Stimulated activated CD4-positive, alpha-beta T cell treated with anti-CD3 and anti-CD28 coated beads, Interleukin-1b, Interleukin-23, amount 100 ng/mL, for 4 hours (primary cell): ENCODE measurements at regions not wholly inside any gene's neighbourhood (a gene's known extent, or its start where the extent isn't known, plus 50 kb on each side); places are given as distances from the start of the nearest gene placed in this dataset.
"Not testable (repeated sequence)": the region's sequence is repeated elsewhere in the genome, so short reads cannot be mapped to it uniquely, and the experiment has no call there.

ENCODE experiments used
- DNase-seq, 2 donors: peaks; one replicate each; pipeline ENCODE4 v3.0.0-alpha.2; 2020; ENCODE audit warnings: low read depth in 2 of 2

GRCh38 chr10:45056806-45057205 lies 56.1 kb downstream of the ZNF22 start:
- DNase-seq = not testable (repeated sequence)

DNA sequence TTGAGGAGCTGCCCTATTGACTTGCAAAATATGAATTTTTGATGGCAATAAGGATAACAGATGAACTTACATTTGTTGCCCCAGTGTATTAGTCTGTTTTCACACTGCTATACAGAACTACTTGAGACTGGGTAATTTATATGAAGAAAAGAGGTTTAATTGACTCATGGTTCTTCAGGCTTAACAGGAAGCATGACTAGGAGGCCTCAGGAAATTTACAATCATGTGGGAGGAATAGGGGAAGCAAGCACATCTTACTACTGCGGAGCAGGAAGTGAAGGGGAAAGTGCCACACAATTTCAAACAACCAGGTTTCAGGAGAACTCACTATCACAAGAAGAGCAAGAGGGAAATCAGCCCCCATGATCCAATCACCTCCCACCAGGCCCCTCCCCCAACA lies 57.9 kb downstream of the ZNF22 start:
- DNase-seq = no peak

DNA sequence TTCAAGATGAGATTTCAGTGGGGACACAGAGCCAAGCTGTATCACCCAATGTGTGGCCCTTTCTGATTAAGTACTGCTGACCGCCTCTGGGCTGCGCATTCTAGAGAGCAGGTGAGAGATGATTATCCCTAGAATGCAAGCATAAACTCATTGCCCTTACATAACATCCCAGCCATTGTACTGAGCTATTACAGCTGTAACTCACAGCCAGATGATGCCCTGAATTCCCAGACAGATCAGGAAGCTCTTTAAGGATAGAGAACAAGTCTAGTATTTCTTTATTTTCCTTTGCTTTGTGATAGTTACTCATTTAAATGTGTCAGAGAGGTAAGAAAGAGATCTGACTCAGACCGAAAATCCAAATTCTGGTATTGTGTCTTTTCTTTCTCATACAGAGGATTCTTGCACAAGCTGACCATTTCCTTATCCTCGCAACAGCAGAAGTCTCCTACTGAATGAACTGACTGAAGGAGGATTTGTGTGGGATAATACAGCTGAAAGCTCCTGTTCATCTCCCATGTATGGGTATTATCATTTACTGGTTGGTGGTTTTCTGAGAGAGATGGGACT lies 58.4 kb downstream of the ZNF22 start:
- DNase-seq = no peak

GRCh38 chr10:45059632-45060031 lies 58.9 kb downstream of the ZNF22 start:
- DNase-seq = no peak

GRCh38 chr10:45061982-45062381 lies 61.3 kb downstream of the ZNF22 start:
- DNase-seq = no peak

DNA sequence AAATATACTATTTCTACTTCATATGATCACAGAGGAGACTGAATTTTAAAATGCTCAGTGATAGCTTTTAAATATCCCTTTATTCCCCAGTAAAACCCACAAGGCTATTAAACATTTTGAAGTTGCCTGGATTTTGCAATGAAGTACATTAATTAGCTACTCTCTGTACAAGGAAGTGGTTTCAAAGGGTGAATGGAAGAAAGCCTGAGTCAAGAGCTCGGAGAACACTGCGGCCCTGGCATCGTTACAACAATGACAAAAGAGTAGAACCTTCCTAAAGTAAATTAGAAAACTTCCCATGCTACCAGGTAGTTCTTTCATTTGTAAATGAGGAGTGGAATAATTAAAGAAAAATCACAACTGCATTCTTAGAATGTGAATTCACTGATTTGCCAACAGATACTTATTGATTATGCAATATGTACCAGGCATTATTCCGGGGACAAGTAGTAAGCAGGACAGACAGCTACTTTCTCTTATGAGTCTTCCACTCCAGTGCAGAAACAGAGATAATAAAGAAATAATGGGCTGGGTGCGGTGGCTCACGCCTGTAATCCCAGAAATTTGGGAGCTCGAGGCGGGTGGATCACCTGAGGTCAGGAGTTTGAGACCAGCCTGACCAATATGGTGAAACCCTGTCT lies 63.0 kb downstream of the ZNF22 start:
- DNase-seq = no peak

GRCh38 chr10:45064998-45065397 lies 64.3 kb downstream of the ZNF22 start:
- DNase-seq = no peak

GRCh38 chr10:45071043-45071813 lies 70.5 kb downstream of the ZNF22 start:
- DNase-seq = no peak

DNA sequence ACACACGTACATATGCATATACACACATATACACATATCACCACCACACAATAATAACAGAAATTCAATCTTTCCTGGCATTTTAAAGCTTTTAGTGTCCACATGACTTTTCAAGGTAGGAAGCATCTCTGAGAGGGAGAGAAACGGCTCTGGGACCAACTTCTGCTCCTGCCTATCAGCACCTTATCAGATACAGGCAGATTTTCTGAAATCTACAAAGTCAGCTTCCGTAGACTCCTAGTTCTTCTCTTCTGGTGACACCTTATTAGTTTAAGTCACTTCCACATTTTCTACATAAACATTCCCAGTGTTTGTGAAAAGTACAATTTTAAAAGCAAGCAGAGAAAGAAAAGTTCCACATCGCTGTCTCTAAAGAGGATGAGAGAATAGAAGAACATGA lies 74.5 kb downstream of the ZNF22 start:
- no peak for DNase-seq

GRCh38 chr10:45075826-45076380 lies 75.2 kb downstream of the ZNF22 start:
- no peak for DNase-seq

GRCh38 chr10:45076891-45077290 lies 76.2 kb downstream of the ZNF22 start:
- no peak for DNase-seq

GRCh38 chr10:45080331-45080730 lies 79.6 kb downstream of the ZNF22 start:
- DNase-seq = no peak

- DNase-seq = no peak
Observed at GRCh38 chr10:45082176-45082575, 81.5 kb downstream of the ZNF22 start.

- no peak for DNase-seq
Observed at GRCh38 chr10:45091968-45092367, 91.2 kb downstream of the ZNF22 start.

DNA sequence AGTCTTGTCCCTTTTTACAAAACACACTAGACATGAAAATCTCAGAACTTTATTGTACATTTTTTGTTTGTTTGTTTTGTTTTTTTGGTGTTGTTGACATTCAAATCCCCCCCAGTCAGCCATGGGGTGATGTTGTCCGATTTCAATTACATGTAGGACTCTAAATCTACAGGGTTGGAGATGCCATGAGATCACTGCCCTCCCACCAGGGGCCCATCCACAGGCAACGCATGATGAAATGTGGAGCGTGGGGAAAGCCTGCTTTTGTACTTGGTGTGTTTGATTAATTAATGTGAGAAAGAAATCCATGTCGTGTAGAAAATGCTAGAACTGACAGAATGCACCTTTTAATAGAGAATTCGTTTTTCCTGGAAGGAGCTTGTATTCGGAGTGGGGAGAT lies 93.2 kb downstream of the ZNF22 start:
- DNase-seq = no peak

- no peak for DNase-seq
Observed at GRCh38 chr10:45095286-45095685, 94.6 kb downstream of the ZNF22 start.

DNA sequence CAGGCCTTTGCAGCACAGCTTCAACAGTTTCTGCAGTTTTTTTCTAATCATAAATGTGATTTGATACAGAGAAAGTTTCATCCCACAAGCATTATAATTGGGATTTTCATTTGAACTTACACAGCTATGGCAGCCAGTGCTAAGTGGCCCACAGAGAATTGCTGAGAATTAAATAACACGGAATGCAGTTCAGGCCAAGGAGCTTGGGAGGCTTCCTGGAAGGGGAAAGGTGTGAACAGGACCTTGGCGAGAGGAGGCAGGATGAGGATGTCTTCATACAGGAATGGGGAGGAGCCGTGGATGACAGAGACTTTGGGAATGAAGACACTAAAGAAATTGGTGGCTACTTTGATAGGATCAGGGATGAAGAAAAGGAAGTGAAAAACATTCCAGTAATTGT lies 95.3 kb downstream of the ZNF22 start:
- no peak for DNase-seq

DNA sequence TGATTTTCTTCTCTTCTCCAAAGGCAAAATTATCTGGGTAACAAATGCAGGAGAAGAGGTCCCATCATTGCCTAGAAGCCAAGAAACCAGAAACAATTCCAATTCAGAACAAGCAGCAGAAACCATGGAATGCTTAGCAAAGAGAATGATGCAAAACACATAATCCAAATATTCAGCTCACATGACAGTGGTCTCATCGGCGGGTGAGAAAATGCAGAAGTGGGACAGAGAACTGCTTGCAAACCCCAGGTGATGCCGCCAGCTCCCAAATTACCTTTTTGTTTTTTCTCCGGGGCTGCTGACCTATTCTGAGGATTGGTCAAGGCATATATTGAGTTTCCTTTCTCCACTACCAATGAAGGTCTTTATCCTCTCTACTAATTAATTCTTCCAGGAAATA lies 99.7 kb downstream of the ZNF22 start:
- no peak for DNase-seq

- DNase-seq = no peak
Observed at GRCh38 chr10:45104674-45105073, 104.0 kb downstream of the ZNF22 start.

- DNase-seq = not testable (repeated sequence)
Observed at GRCh38 chr10:45105309-45105708, 104.6 kb downstream of the ZNF22 start.

- DNase-seq = no peak
Observed at GRCh38 chr10:45106236-45106856, 105.6 kb downstream of the ZNF22 start.

GRCh38 chr10:45111509-45111908 lies 110.8 kb downstream of the ZNF22 start:
- DNase-seq = no peak
